Mesenchymal stem cell (in vitro differentiated cells and primary cell): ENCODE measurements at regions not wholly inside any gene's neighbourhood (a gene's known extent, or its start where the extent isn't known, plus 50 kb on each side); places are given as distances from the start of the nearest gene placed in this dataset.

Source experiments
- DNase-seq: peaks from one replicate; pipeline ENCODE4 v3.0.0-alpha.2; 2013
- H2AFZ ChIP-seq: one replicate; pipeline ENCODE4 v1.6.1; 2013; ENCODE audit warnings: low read depth, mild to moderate bottlenecking, control low read depth, inconsistent platforms, low read length, moderate library complexity
- H2AK5ac ChIP-seq: 2 replicates; pipeline ENCODE4 v1.6.1; 2013; ENCODE audit warnings: low read length, moderate library complexity, mild to moderate bottlenecking, inconsistent platforms; ENCODE audit not compliant: severe bottlenecking
- H2BK120ac ChIP-seq: one replicate; pipeline ENCODE4 v1.6.1; 2013; ENCODE audit warnings: low read depth, mild to moderate bottlenecking, inconsistent platforms, low read length, moderate library complexity
- H2BK12ac ChIP-seq, 2 experiments: one replicate each; pipeline ENCODE4 v1.6.1; 2013; ENCODE audit warnings: inconsistent platforms in 2 of 2, low read length in 2 of 2, mild to moderate bottlenecking in 2 of 2, moderate library complexity in 2 of 2, control low read depth in 1 of 2
- H2BK15ac ChIP-seq: one replicate; pipeline ENCODE4 v1.6.1; 2013; ENCODE audit warnings: mild to moderate bottlenecking, low read depth, inconsistent platforms; ENCODE audit not compliant: poor library complexity, severe bottlenecking
- H2BK5ac ChIP-seq: 2 replicates; pipeline ENCODE4 v1.6.1; 2013; ENCODE audit warnings: low read depth, mild to moderate bottlenecking, low read length, control low read depth, inconsistent platforms; ENCODE audit not compliant: poor library complexity, severe bottlenecking
- H3K14ac ChIP-seq, 2 experiments: one replicate each; pipeline ENCODE4 v1.6.1; 2013; ENCODE audit warnings: inconsistent platforms in 2 of 2, low read length in 2 of 2, control low read depth in 1 of 2, mild to moderate bottlenecking in 1 of 2, moderate library complexity in 1 of 2
- H3K18ac ChIP-seq, 2 experiments: one replicate each; pipeline ENCODE4 v1.6.1; 2013; ENCODE audit warnings: inconsistent platforms in 2 of 2, low read length in 2 of 2, control low read depth in 1 of 2, low read depth in 1 of 2, mild to moderate bottlenecking in 1 of 2
- H3K23ac ChIP-seq, 2 experiments: one replicate each; pipeline ENCODE4 v1.6.1; 2013; ENCODE audit warnings: inconsistent platforms in 2 of 2, low read length in 2 of 2, mild to moderate bottlenecking in 2 of 2, moderate library complexity in 2 of 2, control low read depth in 1 of 2
- H3K27ac ChIP-seq: 2 replicates; pipeline ENCODE4 v1.5.1; 2013; ENCODE audit warnings: mild to moderate bottlenecking, moderate library complexity, low read length, control low read depth, inconsistent platforms; ENCODE audit not compliant: poor library complexity, severe bottlenecking
- H3K27me3 ChIP-seq, 2 experiments: 2 replicates each; pipeline versions ENCODE4 v1.6.1 to v1.7.0; 2013; ENCODE audit warnings: low read length in 2 of 2, mild to moderate bottlenecking in 2 of 2, moderate library complexity in 2 of 2, control low read depth in 1 of 2, inconsistent platforms in 1 of 2; ENCODE audit not compliant: control insufficient read depth in 1 of 2, insufficient read depth in 1 of 2
- H3K36me3 ChIP-seq, 2 experiments: 2 replicates each; pipeline versions ENCODE4 v1.6.1 to v1.7.0; 2013; ENCODE audit warnings: low read length in 2 of 2, control low read depth in 1 of 2, inconsistent platforms in 1 of 2, low read depth in 1 of 2, mild to moderate bottlenecking in 1 of 2; ENCODE audit not compliant: insufficient read depth in 2 of 2, control insufficient read depth in 1 of 2
- H3K4ac ChIP-seq, 2 experiments: one replicate each; pipeline ENCODE4 v1.6.1; 2013; ENCODE audit warnings: inconsistent platforms in 2 of 2, low read length in 2 of 2, mild to moderate bottlenecking in 2 of 2, moderate library complexity in 2 of 2, control low read depth in 1 of 2, low read depth in 1 of 2
- H3K4me1 ChIP-seq: 2 replicates; pipeline ENCODE4 v1.6.1; 2013; ENCODE audit warnings: low read depth, low read length, control low read depth; ENCODE audit not compliant: control insufficient read depth, insufficient read depth
- H3K4me2 ChIP-seq: 2 replicates; pipeline ENCODE4 v1.6.1; 2013; ENCODE audit warnings: low read length, mild to moderate bottlenecking, inconsistent platforms; ENCODE audit not compliant: poor library complexity, severe bottlenecking
- H3K4me3 ChIP-seq, 2 experiments: 2 replicates each; pipeline versions ENCODE4 v1.5.1 to v1.7.0; 2013; ENCODE audit warnings: low read length in 2 of 2, mild to moderate bottlenecking in 2 of 2, control low read depth in 1 of 2, low read depth in 1 of 2; ENCODE audit not compliant: insufficient read depth in 1 of 2
- H3K79me1 ChIP-seq: replicated peaks from 2 replicates; pipeline ENCODE4 v1.6.1; 2013; ENCODE audit warnings: mild to moderate bottlenecking, control low read depth, low read length, inconsistent platforms; ENCODE audit not compliant: poor library complexity, severe bottlenecking
- H3K9ac ChIP-seq: 2 replicates; pipeline ENCODE4 v1.7.0; 2013; ENCODE audit warnings: mild to moderate bottlenecking, low read length, moderate library complexity
- H3K9me3 ChIP-seq: 2 replicates; pipeline ENCODE4 v1.7.0; 2013; ENCODE audit warnings: mild to moderate bottlenecking, low read length; ENCODE audit not compliant: control insufficient read depth
- H4K8ac ChIP-seq: one replicate; pipeline ENCODE4 v1.6.1; 2013; ENCODE audit warnings: inconsistent platforms, mild to moderate bottlenecking, low read length, moderate library complexity
- H4K91ac ChIP-seq: one replicate; pipeline ENCODE4 v1.6.1; 2013; ENCODE audit warnings: mild to moderate bottlenecking, low read length, inconsistent platforms
- WGBS: methylation state at CpG from one replicate; pipeline ENCODE4 v1.1.7; 2013; ENCODE audit warnings: mixed read lengths; 5-methylcytosine and 5-hydroxymethylcytosine counted together

- no peak overlapping the region for H3K14ac ChIP-seq
- H4K8ac ChIP-seq: no peak overlapping the region
- no peak overlapping the region for H3K9ac ChIP-seq
- H2BK15ac ChIP-seq: no peak overlapping the region
- no peak for DNase-seq
- no peak overlapping the region for H3K18ac ChIP-seq
- no peaks in the 10 kb centered on the region for H3K79me1 ChIP-seq
- H3K27me3 ChIP-seq: no peaks in the 10 kb centered on the region
- no peak overlapping the region for H3K23ac ChIP-seq
- H2AFZ ChIP-seq: no peak overlapping the region
- H3K36me3 ChIP-seq: no peaks in the 10 kb centered on the region
- H3K4ac ChIP-seq: no peak overlapping the region
- no peak overlapping the region for H3K4me3 ChIP-seq
- H4K91ac ChIP-seq: no peak overlapping the region
- 72% methylated on average over 5 of the region's 6 CpGs for WGBS
- H3K4me2 ChIP-seq: no peak overlapping the region
- no peaks in the 10 kb centered on the region for H3K4me1 ChIP-seq
- peaks cover 5% of the 10 kb centered on the region for H3K9me3 ChIP-seq
- H2BK120ac ChIP-seq: no peak overlapping the region
- H2AK5ac ChIP-seq: no peak overlapping the region
- no peak overlapping the region for H2BK12ac ChIP-seq
- no peak overlapping the region for H2BK5ac ChIP-seq
- no peak overlapping the region for H3K27ac ChIP-seq
Observed at GRCh38 chr10:84683980-84684740, 355.8 kb downstream of the CCSER2 start.

GRCh38 chr10:84685047-84685660 is 356.8 kb downstream of the CCSER2 start:
- no peaks in the 10 kb centered on the region for H3K4me1 ChIP-seq
- no peak overlapping the region for H3K9ac ChIP-seq
- no peak overlapping the region for H2BK12ac ChIP-seq
- H3K4me2 ChIP-seq: no peak overlapping the region
- no peak overlapping the region for H2AFZ ChIP-seq
- H2AK5ac ChIP-seq: no peak overlapping the region
- no peaks in the 10 kb centered on the region for H3K27me3 ChIP-seq
- WGBS: 80% methylated on average over 2 of the region's 3 CpGs
- H3K4ac ChIP-seq: no peak overlapping the region
- no peak overlapping the region for H2BK15ac ChIP-seq
- DNase-seq: no peak
- no peak overlapping the region for H2BK120ac ChIP-seq
- H4K8ac ChIP-seq: no peak overlapping the region
- no peak overlapping the region for H2BK5ac ChIP-seq
- no peak overlapping the region for H3K27ac ChIP-seq
- peaks cover 8% of the 10 kb centered on the region for H3K9me3 ChIP-seq
- H3K4me3 ChIP-seq: no peak overlapping the region
- no peaks in the 10 kb centered on the region for H3K36me3 ChIP-seq
- H3K23ac ChIP-seq: no peak overlapping the region
- H4K91ac ChIP-seq: no peak overlapping the region
- no peak overlapping the region for H3K18ac ChIP-seq
- H3K79me1 ChIP-seq: no peaks in the 10 kb centered on the region
- H3K14ac ChIP-seq: no peak overlapping the region

GRCh38 chr10:84693006-84693405 is 364.6 kb downstream of the CCSER2 start:
- Histone ChIP-seq H3K9ac (no peak overlapping the region), H3K4ac (no peak overlapping the region), H3K4me3 (no peak overlapping the region), H3K4me2 (no peak overlapping the region), H3K27me3 (no peaks in the 10 kb centered on the region), H2BK5ac (no peak overlapping the region), H3K18ac (no peak overlapping the region), H3K9me3 (peaks cover 17% of the 10 kb centered on the region), H4K91ac (no peak overlapping the region), H2AFZ (no peak overlapping the region), H2BK15ac (no peak overlapping the region), H3K36me3 (no peaks in the 10 kb centered on the region), H3K4me1 (no peaks in the 10 kb centered on the region), H3K23ac (no peak overlapping the region), H3K14ac (no peak overlapping the region), H2BK120ac (no peak overlapping the region), H3K79me1 (no peaks in the 10 kb centered on the region), H4K8ac (no peak overlapping the region), H3K27ac (no peak overlapping the region), H2BK12ac (no peak overlapping the region), H2AK5ac (no peak overlapping the region)
- no peak for DNase-seq

- Histone ChIP-seq H3K4me3 (no peak overlapping the region), H3K36me3 (no peaks in the 10 kb centered on the region), H2BK120ac (no peak overlapping the region), H3K27me3 (no peaks in the 10 kb centered on the region), H3K4me1 (no peaks in the 10 kb centered on the region), H3K9me3 (peaks cover 14% of the 10 kb centered on the region), H3K18ac (no peak overlapping the region), H2AFZ (no peak overlapping the region), H3K14ac (no peak overlapping the region), H2AK5ac (no peak overlapping the region), H2BK12ac (no peak overlapping the region), H4K8ac (no peak overlapping the region), H3K27ac (no peak overlapping the region), H2BK5ac (no peak overlapping the region), H3K4me2 (no peak overlapping the region), H4K91ac (no peak overlapping the region), H3K4ac (no peak overlapping the region), H3K23ac (no peak overlapping the region), H3K79me1 (no peaks in the 10 kb centered on the region), H3K9ac (no peak overlapping the region), H2BK15ac (no peak overlapping the region)
- no peak for DNase-seq
- 53% methylated on average over 3 of the region's 3 CpGs for WGBS
Observed at GRCh38 chr10:84695902-84696301, 367.5 kb downstream of the CCSER2 start.
